ENCODE measurements at regions not wholly inside any gene's neighbourhood (a gene's known extent, or its start where the extent isn't known, plus 50 kb on each side); places are given as distances from the start of the nearest gene placed in this dataset.

GRCh38 chr11:97702951-97703350 lies 1313.1 kb downstream of the JRKL start:
- TF ChIP-seq POLR2A (IDR thresholded peaks at IDR 0.05) (no peak), CTCF (IDR thresholded peaks at IDR 0.05) (no peak), EP300 (IDR thresholded peaks at IDR 0.05) (no peak), POLR2AphosphoS5 (IDR thresholded peaks at IDR 0.05) (no peak)

Measured in sigmoid colon (tissue), 4 donors.